ENCODE measurements at regions not wholly inside any gene's neighbourhood (a gene's known extent, or its start where the extent isn't known, plus 50 kb on each side); places are given as distances from the start of the nearest gene placed in this dataset.

- H3K4me2 ChIP-seq (ENCODE audit: low read depth, low read length, poor library complexity, severe bottlenecking), result no peak overlapping the region
- TF ChIP-seq CTCF (conservative IDR thresholded peaks at IDR 0.05; ENCODE audit: low read length) (no peak), EZH2phosphoT487 (IDR thresholded peaks at IDR 0.05; ENCODE audit: borderline replicate concordance) (no peak)
- H2AFZ ChIP-seq (ENCODE audit: low read length), result no peak overlapping the region
- H3K79me2 ChIP-seq (ENCODE audit: insufficient read depth, low read length), result no peaks in the 10 kb centered on the region
- H4K20me1 ChIP-seq (ENCODE audit: insufficient read depth, low read length, poor library complexity, severe bottlenecking), result no peaks in the 10 kb centered on the region
- no peaks in the 10 kb centered on the region for H3F3A ChIP-seq (ENCODE audit: low read depth)
- no peaks in the 10 kb centered on the region for H3K27me3 ChIP-seq (ENCODE audit: insufficient read depth, low read length, poor library complexity, severe bottlenecking)
- H3K9me2 ChIP-seq (replicated peaks; ENCODE audit: low read depth, low read length), result no peaks in the 10 kb centered on the region
- no peaks in the 10 kb centered on the region for H3K9me3 ChIP-seq (ENCODE audit: insufficient read depth, low read depth, low read length)
- H3K9ac ChIP-seq (ENCODE audit: low read depth, low read length, poor library complexity, severe bottlenecking), result no peak overlapping the region
- H3K4me3 ChIP-seq (ENCODE audit: low read length, poor library complexity, severe bottlenecking), result no peak overlapping the region
- no peaks in the 10 kb centered on the region for H3K36me3 ChIP-seq (ENCODE audit: insufficient read depth, low read length)
- no peaks in the 10 kb centered on the region for H3K4me1 ChIP-seq (ENCODE audit: insufficient read depth, low read length, poor library complexity, severe bottlenecking)
Observed at GRCh38 chr9:29021632-29022031, 1448.4 kb upstream of the C9orf72 start.

GRCh38 chr9:29038332-29038731, 1465.1 kb upstream of the C9orf72 start:
- H3K36me3 ChIP-seq (ENCODE audit: insufficient read depth, low read length), result no peaks in the 10 kb centered on the region
- H3K9me3 ChIP-seq (ENCODE audit: insufficient read depth, low read depth, low read length), result no peaks in the 10 kb centered on the region
- no peaks in the 10 kb centered on the region for H3K27me3 ChIP-seq (ENCODE audit: insufficient read depth, low read length, poor library complexity, severe bottlenecking)
- H3K9ac ChIP-seq (ENCODE audit: low read depth, low read length, poor library complexity, severe bottlenecking), result no peak overlapping the region
- H3K4me3 ChIP-seq (ENCODE audit: low read length, poor library complexity, severe bottlenecking), result no peak overlapping the region
- H3K4me2 ChIP-seq (ENCODE audit: low read depth, low read length, poor library complexity, severe bottlenecking), result no peak overlapping the region
- no peaks in the 10 kb centered on the region for H3K4me1 ChIP-seq (ENCODE audit: insufficient read depth, low read length, poor library complexity, severe bottlenecking)
- TF ChIP-seq CTCF (conservative IDR thresholded peaks at IDR 0.05; ENCODE audit: low read length), result no peak
- no peak for TF ChIP-seq EZH2phosphoT487 (IDR thresholded peaks at IDR 0.05; ENCODE audit: borderline replicate concordance)
- no peak overlapping the region for H2AFZ ChIP-seq (ENCODE audit: low read length)
- no peaks in the 10 kb centered on the region for H4K20me1 ChIP-seq (ENCODE audit: insufficient read depth, low read length, poor library complexity, severe bottlenecking)
- H3K9me2 ChIP-seq (replicated peaks; ENCODE audit: low read depth, low read length), result no peaks in the 10 kb centered on the region
- H3K79me2 ChIP-seq (ENCODE audit: insufficient read depth, low read length), result no peaks in the 10 kb centered on the region
- no peaks in the 10 kb centered on the region for H3F3A ChIP-seq (ENCODE audit: low read depth)

GRCh38 chr9:29039258-29039657, 1466.0 kb upstream of the C9orf72 start:
- Histone ChIP-seq H3K27me3 (ENCODE audit: insufficient read depth, low read length, poor library complexity, severe bottlenecking) (no peaks in the 10 kb centered on the region), H3K9ac (ENCODE audit: low read depth, low read length, poor library complexity, severe bottlenecking) (no peak overlapping the region), H3F3A (ENCODE audit: low read depth) (no peaks in the 10 kb centered on the region), H3K4me2 (ENCODE audit: low read depth, low read length, poor library complexity, severe bottlenecking) (no peak overlapping the region), H4K20me1 (ENCODE audit: insufficient read depth, low read length, poor library complexity, severe bottlenecking) (no peaks in the 10 kb centered on the region), H3K9me3 (ENCODE audit: insufficient read depth, low read depth, low read length) (no peaks in the 10 kb centered on the region), H3K36me3 (ENCODE audit: insufficient read depth, low read length) (no peaks in the 10 kb centered on the region), H3K4me1 (ENCODE audit: insufficient read depth, low read length, poor library complexity, severe bottlenecking) (no peaks in the 10 kb centered on the region), H2AFZ (ENCODE audit: low read length) (no peak overlapping the region), H3K4me3 (ENCODE audit: low read length, poor library complexity, severe bottlenecking) (no peak overlapping the region), H3K9me2 (replicated peaks; ENCODE audit: low read depth, low read length) (no peaks in the 10 kb centered on the region), H3K79me2 (ENCODE audit: insufficient read depth, low read length) (no peaks in the 10 kb centered on the region)
- no peak for TF ChIP-seq EZH2phosphoT487 (IDR thresholded peaks at IDR 0.05; ENCODE audit: borderline replicate concordance)

GRCh38 chr9:29043072-29043471, 1469.8 kb upstream of the C9orf72 start:
- no peak overlapping the region for H3K4me2 ChIP-seq (ENCODE audit: low read depth, low read length, poor library complexity, severe bottlenecking)
- H3K9me2 ChIP-seq (replicated peaks; ENCODE audit: low read depth, low read length), result no peaks in the 10 kb centered on the region
- H3K9ac ChIP-seq (ENCODE audit: low read depth, low read length, poor library complexity, severe bottlenecking), result no peak overlapping the region
- no peaks in the 10 kb centered on the region for H4K20me1 ChIP-seq (ENCODE audit: insufficient read depth, low read length, poor library complexity, severe bottlenecking)
- H3F3A ChIP-seq (ENCODE audit: low read depth), result no peaks in the 10 kb centered on the region
- no peaks in the 10 kb centered on the region for H3K9me3 ChIP-seq (ENCODE audit: insufficient read depth, low read depth, low read length)
- no peaks in the 10 kb centered on the region for H3K79me2 ChIP-seq (ENCODE audit: insufficient read depth, low read length)
- H2AFZ ChIP-seq (ENCODE audit: low read length), result no peak overlapping the region
- no peaks in the 10 kb centered on the region for H3K4me1 ChIP-seq (ENCODE audit: insufficient read depth, low read length, poor library complexity, severe bottlenecking)
- H3K36me3 ChIP-seq (ENCODE audit: insufficient read depth, low read length), result no peaks in the 10 kb centered on the region
- no peak overlapping the region for H3K4me3 ChIP-seq (ENCODE audit: low read length, poor library complexity, severe bottlenecking)
- no peaks in the 10 kb centered on the region for H3K27me3 ChIP-seq (ENCODE audit: insufficient read depth, low read length, poor library complexity, severe bottlenecking)
- TF ChIP-seq EZH2phosphoT487 (IDR thresholded peaks at IDR 0.05; ENCODE audit: borderline replicate concordance) (no peak), CTCF (conservative IDR thresholded peaks at IDR 0.05; ENCODE audit: low read length) (no peak)

All from Loucy (cell line).